Endothelial cell of umbilical vein (primary cell): ENCODE measurements at regions not wholly inside any gene's neighbourhood (a gene's known extent, or its start where the extent isn't known, plus 50 kb on each side); places are given as distances from the start of the nearest gene placed in this dataset.

Source experiments
- CTCF ChIP-seq, 2 donors: IDR thresholded peaks; 1 replicate in 1 of 2; 2 replicates in 1 of 2; pipeline ENCODE4 v1.5.1; 2011; ENCODE audit warnings: low read length in 2 of 2, mild to moderate bottlenecking in 2 of 2, moderate library complexity in 2 of 2, control low read depth in 1 of 2, inconsistent platforms in 1 of 2, low read depth in 1 of 2; ENCODE audit not compliant: insufficient read depth in 1 of 2; ENCODE audit errors: extremely low read depth in 1 of 2
- JUN ChIP-seq: IDR thresholded peaks from 2 replicates; pipeline ENCODE4 v1.6.1; 2011; ENCODE audit warnings: borderline replicate concordance, low read depth; ENCODE audit not compliant: insufficient read length, insufficient read depth
- MAX ChIP-seq: IDR thresholded peaks from 2 replicates; pipeline ENCODE4 v1.6.1; 2011; ENCODE audit not compliant: insufficient read depth, insufficient read length
- POLR2A ChIP-seq: IDR thresholded peaks from 2 replicates; pipeline ENCODE4 v1.6.1; 2012; ENCODE audit warnings: low read depth, mild to moderate bottlenecking, control low read depth, low read length
- POLR2AphosphoS5 ChIP-seq: IDR thresholded peaks from 2 replicates; pipeline ENCODE4 v1.6.1; 2012; ENCODE audit warnings: low read depth, mild to moderate bottlenecking, control low read depth, low read length, moderate library complexity; ENCODE audit not compliant: insufficient read depth

GRCh38 chrX:96373047-96373355 is 311.6 kb upstream of the DIAPH2 start:
- TF ChIP-seq CTCF (IDR thresholded peaks at IDR 0.05; ENCODE audit: extremely low read depth in 1 of 2, insufficient read depth in 1 of 2, low read depth in 1 of 2, low read length in 2 of 2) = no peak
- no peak for TF ChIP-seq JUN
- TF ChIP-seq POLR2AphosphoS5 = no peak
- TF ChIP-seq MAX = no peak
- TF ChIP-seq POLR2A = no peak
